Neutrophil (primary cell): ENCODE measurements at regions not wholly inside any gene's neighbourhood (a gene's known extent, or its start where the extent isn't known, plus 50 kb on each side); places are given as distances from the start of the nearest gene placed in this dataset.

Source experiments
- H3K27ac ChIP-seq: fragments of 200-600 bp; sonication (generic); 2 replicates; pipeline ENCODE4 v1.5.1; 2016; ENCODE audit warnings: mild to moderate bottlenecking, moderate library complexity
- H3K27me3 ChIP-seq: fragments of 200-600 bp; sonication (generic); 2 replicates; pipeline ENCODE4 v1.6.0; 2016; ENCODE audit warnings: mild to moderate bottlenecking
- H3K36me3 ChIP-seq: fragments of 200-600 bp; sonication (generic); 2 replicates; pipeline ENCODE4 v1.5.1; 2017
- H3K4me1 ChIP-seq, 2 experiments: fragments of 200-600 bp in 1 of 2; sonication (generic) in 1 of 2; 1 replicate in 1 of 2; 2 replicates in 1 of 2; pipeline versions ENCODE4 v1.5.1 to v1.6.1; 2013 to 2016; ENCODE audit warnings: low read depth in 1 of 2, low read length in 1 of 2, mild to moderate bottlenecking in 1 of 2, moderate library complexity in 1 of 2; ENCODE audit not compliant: control insufficient read depth in 1 of 2, insufficient read depth in 1 of 2
- H3K4me3 ChIP-seq, 2 experiments: fragments of 200-600 bp in 1 of 2; sonication (generic) in 1 of 2; 1 replicate in 1 of 2; 2 replicates in 1 of 2; pipeline ENCODE4 v1.5.1; 2013 to 2016; ENCODE audit warnings: low read depth in 1 of 2, low read length in 1 of 2, mild to moderate bottlenecking in 1 of 2, moderate library complexity in 1 of 2
- H3K9me3 ChIP-seq: fragments of 200-600 bp; sonication (generic); 2 replicates; pipeline ENCODE4 v1.5.1; 2016
- TF ChIP-seq, protein P1 (sequence below): fragments of 200-600 bp; sonication (generic); IDR thresholded peaks from 2 replicates; pipeline ENCODE4 v1.5.1; 2016; ENCODE audit warnings: antibody characterized with exemption

DNA sequence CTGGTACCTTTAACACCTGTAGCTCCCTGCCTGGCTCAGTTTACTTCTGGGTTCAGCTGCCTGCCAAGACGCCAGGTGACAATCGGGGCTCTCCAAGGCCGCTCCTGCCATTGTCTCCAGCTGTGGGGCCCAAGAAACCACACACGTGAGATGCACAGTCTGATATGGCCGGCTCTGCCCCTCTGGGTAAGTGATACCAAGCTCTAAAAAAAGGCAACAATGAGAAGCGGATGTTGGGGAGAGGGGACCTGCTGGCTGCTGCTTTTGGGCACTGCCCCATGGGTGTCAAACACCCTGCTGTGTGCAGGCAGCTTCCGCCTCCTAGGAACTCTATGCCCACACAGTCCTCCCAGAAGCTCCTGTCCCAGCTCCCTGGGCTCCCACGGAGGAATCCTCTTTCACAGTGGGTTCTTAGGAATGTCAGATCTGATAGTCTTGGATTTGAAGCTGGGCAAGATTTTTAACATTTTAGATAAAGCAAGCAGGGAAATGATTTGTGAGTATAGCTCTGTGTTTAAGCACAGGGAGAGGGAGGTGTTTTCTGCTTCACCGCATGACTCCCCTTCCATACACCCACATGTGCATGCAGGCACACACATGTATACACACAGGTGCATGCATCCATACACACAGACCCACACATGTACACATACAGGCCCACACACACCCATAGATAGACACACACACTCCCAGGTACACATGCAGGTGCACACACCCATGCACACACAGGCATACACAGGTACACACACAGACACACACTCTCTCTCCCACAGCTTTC is 1135.8 kb downstream of the BCL11B start:
- peaks cover 54% of the 10 kb centered on the region for H3K27me3 ChIP-seq
- TF ChIP-seq, protein P1, sequence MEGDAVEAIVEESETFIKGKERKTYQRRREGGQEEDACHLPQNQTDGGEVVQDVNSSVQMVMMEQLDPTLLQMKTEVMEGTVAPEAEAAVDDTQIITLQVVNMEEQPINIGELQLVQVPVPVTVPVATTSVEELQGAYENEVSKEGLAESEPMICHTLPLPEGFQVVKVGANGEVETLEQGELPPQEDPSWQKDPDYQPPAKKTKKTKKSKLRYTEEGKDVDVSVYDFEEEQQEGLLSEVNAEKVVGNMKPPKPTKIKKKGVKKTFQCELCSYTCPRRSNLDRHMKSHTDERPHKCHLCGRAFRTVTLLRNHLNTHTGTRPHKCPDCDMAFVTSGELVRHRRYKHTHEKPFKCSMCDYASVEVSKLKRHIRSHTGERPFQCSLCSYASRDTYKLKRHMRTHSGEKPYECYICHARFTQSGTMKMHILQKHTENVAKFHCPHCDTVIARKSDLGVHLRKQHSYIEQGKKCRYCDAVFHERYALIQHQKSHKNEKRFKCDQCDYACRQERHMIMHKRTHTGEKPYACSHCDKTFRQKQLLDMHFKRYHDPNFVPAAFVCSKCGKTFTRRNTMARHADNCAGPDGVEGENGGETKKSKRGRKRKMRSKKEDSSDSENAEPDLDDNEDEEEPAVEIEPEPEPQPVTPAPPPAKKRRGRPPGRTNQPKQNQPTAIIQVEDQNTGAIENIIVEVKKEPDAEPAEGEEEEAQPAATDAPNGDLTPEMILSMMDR, result no peak
- no peaks in the 10 kb centered on the region for H3K4me1 ChIP-seq
- no peak overlapping the region for H3K4me3 ChIP-seq
- H3K36me3 ChIP-seq, result no peaks in the 10 kb centered on the region
- no peaks in the 10 kb centered on the region for H3K9me3 ChIP-seq
- no peak overlapping the region for H3K27ac ChIP-seq

DNA sequence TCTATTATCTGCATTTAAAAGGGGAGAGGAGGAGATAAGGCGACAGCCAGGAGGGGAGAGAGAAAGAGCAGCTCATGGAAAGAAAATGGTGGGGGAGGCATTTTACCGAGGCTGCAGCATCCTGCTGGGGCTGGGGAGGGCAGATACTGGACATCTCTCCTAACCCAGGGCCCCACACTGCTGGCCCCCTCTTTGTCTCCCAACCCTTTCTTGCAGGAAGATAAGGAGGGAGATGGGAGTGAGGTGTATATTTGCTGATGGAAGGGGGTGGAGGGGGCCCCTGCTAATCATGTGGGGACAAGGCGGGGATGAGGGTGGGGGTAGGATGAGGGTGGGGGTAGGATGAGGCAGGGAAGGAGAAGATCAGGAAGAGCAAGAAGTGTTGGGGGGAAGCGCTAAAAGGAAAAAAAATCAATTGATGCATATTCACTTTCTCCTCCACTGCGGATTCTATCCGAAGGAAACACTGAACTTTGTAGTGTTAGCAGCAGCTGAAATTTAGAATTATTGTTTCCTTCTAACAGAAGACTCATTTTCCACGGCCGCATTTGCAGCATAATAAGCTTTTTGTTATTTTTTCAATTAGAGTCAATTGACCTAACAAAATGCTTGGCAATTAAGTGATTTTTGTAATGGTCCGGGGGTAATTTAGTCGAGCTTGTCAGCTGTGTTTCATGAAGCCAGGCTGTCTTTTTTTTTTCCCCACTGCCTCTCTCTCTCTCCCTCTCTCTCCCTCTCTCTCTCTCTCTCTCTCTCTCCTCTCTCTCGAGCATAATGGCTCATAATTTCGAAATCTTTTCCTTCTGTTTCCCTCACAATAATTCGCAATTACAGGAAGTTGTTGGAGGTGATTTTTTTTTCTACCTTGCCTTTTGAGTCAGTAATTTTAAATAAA is 1134.6 kb downstream of the BCL11B start:
- TF ChIP-seq, protein P1, result no peak
- no peak overlapping the region for H3K4me3 ChIP-seq
- H3K4me1 ChIP-seq, result no peaks in the 10 kb centered on the region
- no peak overlapping the region for H3K27ac ChIP-seq
- H3K27me3 ChIP-seq, result peaks cover 54% of the 10 kb centered on the region
- H3K36me3 ChIP-seq, result no peaks in the 10 kb centered on the region
- no peaks in the 10 kb centered on the region for H3K9me3 ChIP-seq

DNA sequence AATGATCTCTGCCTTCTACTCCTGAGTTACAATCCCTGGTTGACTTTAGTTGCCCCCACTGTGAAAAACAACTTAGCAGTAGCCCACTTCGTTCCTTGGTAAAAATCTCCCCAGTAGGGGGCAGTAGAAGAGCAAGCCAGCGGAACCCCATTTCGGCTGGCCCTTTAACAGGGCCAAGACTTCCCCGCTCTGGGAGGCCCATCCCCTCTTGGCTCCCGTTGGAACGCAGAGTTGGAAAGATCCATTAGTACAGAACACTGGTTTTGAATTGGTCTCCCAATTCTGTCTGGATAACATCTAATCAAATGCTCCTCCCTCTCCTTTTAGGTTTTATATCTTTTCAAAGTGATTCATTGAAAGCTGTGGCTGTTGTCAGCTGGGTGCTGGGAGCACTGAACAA is 1133.3 kb downstream of the BCL11B start:
- Histone ChIP-seq H3K4me3 (no peak overlapping the region), H3K36me3 (no peaks in the 10 kb centered on the region), H3K27ac (no peak overlapping the region), H3K9me3 (no peaks in the 10 kb centered on the region), H3K4me1 (no peaks in the 10 kb centered on the region), H3K27me3 (peaks cover 54% of the 10 kb centered on the region)
- TF ChIP-seq, protein P1, result no peak

DNA sequence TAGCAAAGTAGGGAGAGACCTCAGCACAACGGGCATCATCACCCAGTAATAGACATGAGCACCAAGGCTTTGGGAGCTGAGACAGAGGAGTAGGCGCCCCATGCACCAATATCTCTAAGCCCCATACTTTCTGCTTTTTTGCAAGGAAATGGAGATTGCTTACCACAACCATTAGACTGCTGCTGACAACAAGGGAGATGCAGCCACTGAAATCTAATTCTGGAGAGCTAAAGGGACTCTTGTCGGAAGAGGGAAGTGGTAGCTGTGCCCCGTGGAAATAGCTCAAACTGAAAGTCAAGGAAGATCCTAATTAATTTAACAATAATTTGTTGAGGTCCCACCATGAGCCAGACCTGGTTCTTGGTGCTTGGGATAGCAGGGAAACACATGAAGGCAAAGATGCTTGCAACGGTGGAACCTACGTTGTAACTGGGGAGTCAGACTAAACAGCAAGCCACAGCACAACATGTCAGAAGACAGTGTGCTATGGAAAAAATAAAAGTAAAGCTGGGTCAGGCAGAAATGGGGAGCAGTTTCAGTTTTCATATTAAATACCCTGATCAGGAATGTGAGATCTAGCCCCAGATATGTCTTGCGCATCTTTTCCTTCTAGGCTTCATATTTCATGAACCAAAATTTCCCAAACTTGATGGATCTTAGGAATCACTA is 1131.0 kb downstream of the BCL11B start:
- Histone ChIP-seq H3K36me3 (no peaks in the 10 kb centered on the region), H3K9me3 (no peaks in the 10 kb centered on the region), H3K27ac (no peak overlapping the region), H3K4me1 (no peaks in the 10 kb centered on the region), H3K4me3 (no peak overlapping the region), H3K27me3 (peaks cover 47% of the 10 kb centered on the region)
- TF ChIP-seq, protein P1, result no peak

DNA sequence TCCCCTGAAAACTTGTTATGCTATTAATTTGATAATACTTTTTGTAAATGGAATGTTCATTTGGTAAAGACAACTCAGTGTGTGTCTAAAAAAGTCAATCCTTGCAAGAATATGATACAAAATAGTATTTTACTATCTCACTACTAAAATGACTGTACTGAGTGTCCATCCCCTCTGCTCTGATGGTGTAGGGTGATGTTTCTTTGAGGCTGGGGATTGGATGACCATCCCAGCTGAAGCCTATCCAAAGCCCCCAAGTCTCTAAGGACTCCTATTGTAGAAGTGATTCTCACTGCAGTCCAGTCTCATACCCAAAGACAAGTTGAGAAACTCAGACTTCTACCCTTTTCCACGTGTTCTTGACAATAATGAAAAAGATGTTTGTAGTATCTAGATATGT is 1128.4 kb downstream of the BCL11B start:
- no peaks in the 10 kb centered on the region for H3K9me3 ChIP-seq
- no peaks in the 10 kb centered on the region for H3K4me1 ChIP-seq
- H3K4me3 ChIP-seq, result no peak overlapping the region
- no peaks in the 10 kb centered on the region for H3K36me3 ChIP-seq
- no peak overlapping the region for H3K27ac ChIP-seq
- peaks cover 21% of the 10 kb centered on the region for H3K27me3 ChIP-seq
- TF ChIP-seq, protein P1, result no peak
